Endothelial cell of umbilical vein (primary cell): ENCODE measurements at regions not wholly inside any gene's neighbourhood (a gene's known extent, or its start where the extent isn't known, plus 50 kb on each side); places are given as distances from the start of the nearest gene placed in this dataset.

ENCODE experiments used
- POLR2A ChIP-seq: IDR thresholded peaks from 2 replicates; pipeline ENCODE4 v1.6.1; 2012; ENCODE audit warnings: low read depth, mild to moderate bottlenecking, control low read depth, low read length
- POLR2AphosphoS5 ChIP-seq: IDR thresholded peaks from 2 replicates; pipeline ENCODE4 v1.6.1; 2012; ENCODE audit warnings: low read depth, mild to moderate bottlenecking, control low read depth, low read length, moderate library complexity; ENCODE audit not compliant: insufficient read depth
- TF ChIP-seq, protein P1 (sequence below): IDR thresholded peaks from 2 replicates; pipeline ENCODE4 v1.6.1; 2011; ENCODE audit not compliant: insufficient read depth, insufficient read length
- TF ChIP-seq, protein P2 (sequence below), 2 donors: IDR thresholded peaks; 1 replicate in 1 of 2; 2 replicates in 1 of 2; pipeline ENCODE4 v1.5.1; 2011; ENCODE audit warnings: low read length in 2 of 2, mild to moderate bottlenecking in 2 of 2, moderate library complexity in 2 of 2, control low read depth in 1 of 2, inconsistent platforms in 1 of 2, low read depth in 1 of 2; ENCODE audit not compliant: insufficient read depth in 1 of 2; ENCODE audit errors: extremely low read depth in 1 of 2

- TF ChIP-seq POLR2A (no peak), POLR2AphosphoS5 (no peak)
- TF ChIP-seq, protein P1, sequence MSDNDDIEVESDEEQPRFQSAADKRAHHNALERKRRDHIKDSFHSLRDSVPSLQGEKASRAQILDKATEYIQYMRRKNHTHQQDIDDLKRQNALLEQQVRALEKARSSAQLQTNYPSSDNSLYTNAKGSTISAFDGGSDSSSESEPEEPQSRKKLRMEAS = no peak
- TF ChIP-seq, protein P2, sequence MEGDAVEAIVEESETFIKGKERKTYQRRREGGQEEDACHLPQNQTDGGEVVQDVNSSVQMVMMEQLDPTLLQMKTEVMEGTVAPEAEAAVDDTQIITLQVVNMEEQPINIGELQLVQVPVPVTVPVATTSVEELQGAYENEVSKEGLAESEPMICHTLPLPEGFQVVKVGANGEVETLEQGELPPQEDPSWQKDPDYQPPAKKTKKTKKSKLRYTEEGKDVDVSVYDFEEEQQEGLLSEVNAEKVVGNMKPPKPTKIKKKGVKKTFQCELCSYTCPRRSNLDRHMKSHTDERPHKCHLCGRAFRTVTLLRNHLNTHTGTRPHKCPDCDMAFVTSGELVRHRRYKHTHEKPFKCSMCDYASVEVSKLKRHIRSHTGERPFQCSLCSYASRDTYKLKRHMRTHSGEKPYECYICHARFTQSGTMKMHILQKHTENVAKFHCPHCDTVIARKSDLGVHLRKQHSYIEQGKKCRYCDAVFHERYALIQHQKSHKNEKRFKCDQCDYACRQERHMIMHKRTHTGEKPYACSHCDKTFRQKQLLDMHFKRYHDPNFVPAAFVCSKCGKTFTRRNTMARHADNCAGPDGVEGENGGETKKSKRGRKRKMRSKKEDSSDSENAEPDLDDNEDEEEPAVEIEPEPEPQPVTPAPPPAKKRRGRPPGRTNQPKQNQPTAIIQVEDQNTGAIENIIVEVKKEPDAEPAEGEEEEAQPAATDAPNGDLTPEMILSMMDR (IDR thresholded peaks at IDR 0.05; ENCODE audit: extremely low read depth in 1 of 2, insufficient read depth in 1 of 2, low read depth in 1 of 2, low read length in 2 of 2) = no peak
Observed at GRCh38 chr10:80957161-80957560, 419.5 kb downstream of the SH2D4B start.
